SJSA1 (cell line): ENCODE measurements at regions not wholly inside any gene's neighbourhood (a gene's known extent, or its start where the extent isn't known, plus 50 kb on each side); places are given as distances from the start of the nearest gene placed in this dataset.
"Not testable (repeated sequence)": the region's sequence is repeated elsewhere in the genome, so short reads cannot be mapped to it uniquely, and the experiment has no call there.

Experiments used
- DNase-seq, 2 experiments: peaks; one replicate each; pipeline ENCODE4 v3.0.0-alpha.2; 2015 to 2020; ENCODE audit warnings: low spot score in 2 of 2, low read depth in 1 of 2
- H3K27ac ChIP-seq: fragments of 250-450 bp; sonication (Bioruptor Pico); 2 replicates; pipeline ENCODE4 v1.5.1; 2020; ENCODE audit warnings: mild to moderate bottlenecking, moderate library complexity
- H3K27me3 ChIP-seq: fragments of 250-450 bp; sonication (Bioruptor Pico); replicated peaks from 2 replicates; pipeline ENCODE4 v1.5.1; 2020; ENCODE audit warnings: mild to moderate bottlenecking, moderate library complexity
- H3K36me3 ChIP-seq: fragments of 250-450 bp; sonication (Bioruptor Pico); 2 replicates; pipeline ENCODE4 v1.5.1; 2020; ENCODE audit warnings: mild to moderate bottlenecking
- H3K4me1 ChIP-seq: fragments of 250-450 bp; sonication (Bioruptor Pico); replicated peaks from 2 replicates; pipeline ENCODE4 v1.6.1; 2021; ENCODE audit warnings: mild to moderate bottlenecking
- H3K4me3 ChIP-seq: fragments of 250-450 bp; sonication (Bioruptor Pico); 2 replicates; pipeline ENCODE4 v1.5.1; 2020; ENCODE audit warnings: mild to moderate bottlenecking
- H3K9me3 ChIP-seq: fragments of 250-450 bp; sonication (Bioruptor Pico); replicated peaks from 2 replicates; pipeline ENCODE4 v1.5.1; 2020; ENCODE audit warnings: mild to moderate bottlenecking

GRCh38 chr4:155578726-155579370 lies 87.8 kb upstream of the GUCY1A1 start:
- no peak for DNase-seq
- H3K27me3 ChIP-seq = no peaks in the 10 kb centered on the region
- H3K4me1 ChIP-seq = 0 out of 2 replicates have a peak, but pooled peaks cover 4% of the 10 kb centered on the region
- no peak overlapping the region for H3K4me3 ChIP-seq
- no peaks in the 10 kb centered on the region for H3K36me3 ChIP-seq
- H3K27ac ChIP-seq = no peak overlapping the region
- H3K9me3 ChIP-seq = no peaks in the 10 kb centered on the region

- Histone ChIP-seq H3K4me1 (0 out of 2 replicates have a peak, but pooled peaks cover 4% of the 10 kb centered on the region), H3K27me3 (no peaks in the 10 kb centered on the region), H3K27ac (no peak overlapping the region), H3K9me3 (no peaks in the 10 kb centered on the region), H3K36me3 (no peaks in the 10 kb centered on the region), H3K4me3 (no peak overlapping the region)
- no peak for DNase-seq
These were observed 88.4 kb upstream of the GUCY1A1 start for GRCh38 chr4:155578219-155578618.

- H3K4me1 ChIP-seq, H3K27me3 ChIP-seq, H3K4me3 ChIP-seq, DNase-seq, H3K36me3 ChIP-seq, H3K27ac ChIP-seq, H3K9me3 ChIP-seq: not testable (repeated sequence)
These were observed 92.3 kb upstream of the GUCY1A1 start for GRCh38 chr4:155574329-155574728.

- Histone ChIP-seq H3K27me3 (no peaks in the 10 kb centered on the region), H3K36me3 (no peaks in the 10 kb centered on the region), H3K27ac (no peak overlapping the region), H3K4me1 (no peaks in the 10 kb centered on the region), H3K9me3 (no peaks in the 10 kb centered on the region), H3K4me3 (no peak overlapping the region)
- DNase-seq = no peak
These were observed 93.5 kb upstream of the GUCY1A1 start for GRCh38 chr4:155573126-155573525.

GRCh38 chr4:155572106-155572703 lies 94.4 kb upstream of the GUCY1A1 start:
- Histone ChIP-seq H3K4me1 (no peaks in the 10 kb centered on the region), H3K36me3 (no peaks in the 10 kb centered on the region), H3K9me3 (no peaks in the 10 kb centered on the region), H3K27ac (no peak overlapping the region), H3K27me3 (no peaks in the 10 kb centered on the region), H3K4me3 (no peak overlapping the region)
- no peak for DNase-seq

- no peaks in the 10 kb centered on the region for H3K27me3 ChIP-seq
- H3K9me3 ChIP-seq = no peaks in the 10 kb centered on the region
- no peaks in the 10 kb centered on the region for H3K4me1 ChIP-seq
- no peaks in the 10 kb centered on the region for H3K36me3 ChIP-seq
- H3K4me3 ChIP-seq = no peak overlapping the region
- no peak overlapping the region for H3K27ac ChIP-seq
- no peak for DNase-seq
These were observed 95.3 kb upstream of the GUCY1A1 start for GRCh38 chr4:155571184-155571944.

GRCh38 chr4:155570661-155571060 lies 96.0 kb upstream of the GUCY1A1 start:
- Histone ChIP-seq H3K27ac (no peak overlapping the region), H3K36me3 (no peaks in the 10 kb centered on the region), H3K9me3 (no peaks in the 10 kb centered on the region), H3K4me1 (no peaks in the 10 kb centered on the region), H3K4me3 (no peak overlapping the region), H3K27me3 (no peaks in the 10 kb centered on the region)
- DNase-seq = no peak

- H3K4me3 ChIP-seq = no peak overlapping the region
- DNase-seq = no peak
- H3K4me1 ChIP-seq = no peaks in the 10 kb centered on the region
- no peaks in the 10 kb centered on the region for H3K36me3 ChIP-seq
- H3K27ac ChIP-seq = no peak overlapping the region
- no peaks in the 10 kb centered on the region for H3K27me3 ChIP-seq
- no peaks in the 10 kb centered on the region for H3K9me3 ChIP-seq
These were observed 96.6 kb upstream of the GUCY1A1 start for GRCh38 chr4:155569960-155570515.

GRCh38 chr4:155569471-155569870 lies 97.2 kb upstream of the GUCY1A1 start:
- no peaks in the 10 kb centered on the region for H3K9me3 ChIP-seq
- H3K4me3 ChIP-seq = no peak overlapping the region
- H3K4me1 ChIP-seq = no peaks in the 10 kb centered on the region
- H3K27ac ChIP-seq = no peak overlapping the region
- no peaks in the 10 kb centered on the region for H3K27me3 ChIP-seq
- no peaks in the 10 kb centered on the region for H3K36me3 ChIP-seq
- DNase-seq = no peak

- Histone ChIP-seq H3K9me3 (no peaks in the 10 kb centered on the region), H3K36me3 (no peaks in the 10 kb centered on the region), H3K4me1 (no peaks in the 10 kb centered on the region), H3K27me3 (no peaks in the 10 kb centered on the region), H3K27ac (no peak overlapping the region), H3K4me3 (no peak overlapping the region)
- no peak for DNase-seq
These were observed 97.9 kb upstream of the GUCY1A1 start for GRCh38 chr4:155568641-155569220.

GRCh38 chr4:155566354-155566753 lies 100.3 kb upstream of the GUCY1A1 start:
- no peak overlapping the region for H3K4me3 ChIP-seq
- H3K27me3 ChIP-seq = no peaks in the 10 kb centered on the region
- no peaks in the 10 kb centered on the region for H3K36me3 ChIP-seq
- no peak overlapping the region for H3K27ac ChIP-seq
- DNase-seq = no peak
- H3K9me3 ChIP-seq = no peaks in the 10 kb centered on the region
- H3K4me1 ChIP-seq = no peaks in the 10 kb centered on the region

- Histone ChIP-seq H3K9me3 (no peaks in the 10 kb centered on the region), H3K27me3 (no peaks in the 10 kb centered on the region), H3K27ac (no peak overlapping the region), H3K4me3 (no peak overlapping the region), H3K4me1 (no peaks in the 10 kb centered on the region), H3K36me3 (no peaks in the 10 kb centered on the region)
- DNase-seq = no peak
These were observed 100.9 kb upstream of the GUCY1A1 start for GRCh38 chr4:155565776-155566175.

GRCh38 chr4:155565330-155565729 lies 101.3 kb upstream of the GUCY1A1 start:
- DNase-seq = no peak
- Histone ChIP-seq H3K36me3 (no peaks in the 10 kb centered on the region), H3K27me3 (no peaks in the 10 kb centered on the region), H3K4me3 (no peak overlapping the region), H3K9me3 (no peaks in the 10 kb centered on the region), H3K27ac (no peak overlapping the region), H3K4me1 (no peaks in the 10 kb centered on the region)

GRCh38 chr4:155564880-155565279 lies 101.8 kb upstream of the GUCY1A1 start:
- Histone ChIP-seq H3K4me1 (no peaks in the 10 kb centered on the region), H3K27ac (no peak overlapping the region), H3K9me3 (no peaks in the 10 kb centered on the region), H3K4me3 (no peak overlapping the region), H3K27me3 (no peaks in the 10 kb centered on the region), H3K36me3 (no peaks in the 10 kb centered on the region)
- DNase-seq = no peak
